ENCODE measurements at regions not wholly inside any gene's neighbourhood (a gene's known extent, or its start where the extent isn't known, plus 50 kb on each side); places are given as distances from the start of the nearest gene placed in this dataset.

- DNase-seq, result peak; percentile 81
Observed at GRCh38 chr9:6703898-6704639, 53.7 kb upstream of the KDM4C start.

DNA sequence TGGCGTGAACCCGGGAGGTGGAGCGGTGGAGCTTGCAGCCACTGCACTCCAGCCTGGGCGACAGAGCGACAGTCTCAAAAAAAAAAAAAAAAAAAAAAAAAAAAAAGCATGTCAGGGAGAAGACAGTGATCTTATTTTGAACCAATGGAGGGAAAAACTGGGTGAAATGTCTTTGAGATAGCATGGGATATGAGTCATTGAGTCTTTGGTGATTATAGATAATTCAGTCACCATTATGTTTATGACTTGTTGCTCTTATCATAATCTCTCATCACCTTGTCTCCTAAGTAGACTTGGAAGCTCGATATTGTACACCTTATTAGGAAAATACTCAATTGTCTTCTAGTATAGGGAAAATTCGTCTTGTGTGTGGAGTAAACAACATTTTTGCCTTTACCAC, 55.1 kb upstream of the KDM4C start:
- DNase-seq, result no peak

DNA sequence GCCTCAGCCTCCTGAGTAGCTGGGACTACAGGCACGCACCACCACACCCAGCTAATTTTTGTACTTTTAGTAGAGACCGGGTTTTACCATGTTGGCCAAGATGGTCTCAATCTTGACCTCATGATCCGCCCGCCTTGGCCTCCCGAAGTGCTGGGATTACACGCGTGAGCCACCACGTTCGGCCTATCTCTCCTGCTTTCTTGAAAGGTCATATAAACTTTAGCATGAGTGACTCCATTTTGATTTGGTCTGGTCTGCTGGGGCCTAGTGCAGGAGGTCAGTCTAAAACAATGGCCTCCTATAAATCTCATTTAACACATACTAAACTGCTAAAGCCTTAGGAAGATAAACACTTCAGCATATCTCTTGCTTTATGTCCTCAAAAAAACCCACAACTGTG, 50.6 kb upstream of the GLDC start:
- DNase-seq, result no peak

GRCh38 chr9:6695121-6695814, 49.7 kb upstream of the GLDC start:
- no peak for DNase-seq

Data from fibroblast of skin of scalp (primary cell).